DOHH2 (cell line): ENCODE measurements at regions not wholly inside any gene's neighbourhood (a gene's known extent, or its start where the extent isn't known, plus 50 kb on each side); places are given as distances from the start of the nearest gene placed in this dataset.

ENCODE experiments used
- H3F3A ChIP-seq: fragments of 200-600 bp; sonication (generic), shearing (Covaris generic); 2 replicates; pipeline ENCODE4 v1.6.0; 2016; ENCODE audit warnings: antibody characterized with exemption, mild to moderate bottlenecking; ENCODE audit not compliant: control insufficient read depth, insufficient read depth
- H3K27ac ChIP-seq: fragments of 200-600 bp; sonication (generic); 2 replicates; pipeline ENCODE4 v1.5.1; 2014; ENCODE audit warnings: low read depth, mild to moderate bottlenecking, low read length, moderate library complexity
- H3K27me3 ChIP-seq: fragments of 200-600 bp; sonication (generic); 2 replicates; pipeline ENCODE4 v1.6.1; 2014; ENCODE audit warnings: mild to moderate bottlenecking, low read length, mixed read lengths; ENCODE audit not compliant: control insufficient read depth
- H3K36me3 ChIP-seq: fragments of 200-600 bp; sonication (generic); 2 replicates; pipeline ENCODE4 v1.6.1; 2014; ENCODE audit warnings: mild to moderate bottlenecking, low read length, moderate library complexity, mixed read lengths; ENCODE audit not compliant: control insufficient read depth
- H3K4me1 ChIP-seq: fragments of 200-600 bp; sonication (generic); 2 replicates; pipeline ENCODE4 v1.6.1; 2014; ENCODE audit warnings: mild to moderate bottlenecking, low read length, mixed read lengths; ENCODE audit not compliant: control insufficient read depth
- H3K4me2 ChIP-seq: fragments of 200-600 bp; sonication (generic); 2 replicates; pipeline ENCODE4 v1.6.0; 2014; ENCODE audit warnings: mild to moderate bottlenecking, low read length, moderate library complexity
- H3K4me3 ChIP-seq: fragments of 200-600 bp; sonication (generic); 2 replicates; pipeline ENCODE4 v1.5.1; 2014; ENCODE audit warnings: mild to moderate bottlenecking, low read length, mixed read lengths
- H3K79me2 ChIP-seq: fragments of 200-600 bp; sonication (generic); 2 replicates; pipeline ENCODE4 v1.6.1; 2014; ENCODE audit warnings: mild to moderate bottlenecking, low read length, mixed read lengths; ENCODE audit not compliant: control insufficient read depth
- H3K9me2 ChIP-seq: fragments of 200-600 bp; sonication (generic); replicated peaks from 2 replicates; pipeline ENCODE4 v1.6.1; 2014; ENCODE audit warnings: mild to moderate bottlenecking, low read length, mixed read lengths; ENCODE audit not compliant: control insufficient read depth
- H3K9me3 ChIP-seq: fragments of 200-600 bp; sonication (generic); 2 replicates; pipeline ENCODE4 v1.6.1; 2014; ENCODE audit warnings: antibody characterized with exemption, low read length, mixed read lengths; ENCODE audit not compliant: control insufficient read depth, insufficient read depth
- H4K20me1 ChIP-seq: fragments of 200-600 bp; sonication (generic); 2 replicates; pipeline ENCODE4 v1.6.0; 2014; ENCODE audit warnings: low read depth, mild to moderate bottlenecking, antibody characterized with exemption, low read length, moderate library complexity; ENCODE audit not compliant: control insufficient read depth, insufficient read depth
- CTCF ChIP-seq: fragments of 200-600 bp; sonication (generic); IDR thresholded peaks from one replicate; pipeline ENCODE4 v1.5.1; 2014; ENCODE audit warnings: antibody characterized with exemption, mild to moderate bottlenecking, low read depth, low read length; ENCODE audit not compliant: poor library complexity, severe bottlenecking
- EZH2phosphoT487 ChIP-seq: fragments of 200-600 bp; sonication (generic); IDR thresholded peaks from 2 replicates; pipeline ENCODE4 v1.6.1; 2017; ENCODE audit warnings: borderline replicate concordance, mild to moderate bottlenecking, antibody characterized with exemption, low read length, moderate library complexity, mixed read lengths

GRCh38 chr1:58994664-58995063, 210.8 kb upstream of the JUN start:
- H3K9me3 ChIP-seq: no peaks in the 10 kb centered on the region
- TF ChIP-seq CTCF (no peak), EZH2phosphoT487 (no peak)
- no peak overlapping the region for H3K27ac ChIP-seq

GRCh38 chr1:58996341-58997059, 212.7 kb upstream of the JUN start:
- Histone ChIP-seq H3K27me3 (no peaks in the 10 kb centered on the region), H3K4me2 (no peak overlapping the region), H3K9me2 (no peaks in the 10 kb centered on the region), H4K20me1 (no peaks in the 10 kb centered on the region), H3K4me1 (peaks cover under 1% of the 10 kb centered on the region; the same call in 1 of the 2 replicates), H3K79me2 (no peaks in the 10 kb centered on the region), H3K36me3 (no peaks in the 10 kb centered on the region), H3F3A (no peaks in the 10 kb centered on the region), H3K4me3 (no peak overlapping the region), H3K9me3 (no peaks in the 10 kb centered on the region), H3K27ac (no peak overlapping the region)
- no peak for TF ChIP-seq CTCF

More at GRCh38 chr1:58994664-58995063, 210.8 kb upstream of the JUN start:
- peaks cover 4% of the 10 kb centered on the region; the same call in 1 of the 2 replicates for H3K4me1 ChIP-seq
- H3K4me2 ChIP-seq: no peak overlapping the region
- H4K20me1 ChIP-seq: no peaks in the 10 kb centered on the region
- H3F3A ChIP-seq: no peaks in the 10 kb centered on the region
- no peaks in the 10 kb centered on the region for H3K79me2 ChIP-seq
- no peaks in the 10 kb centered on the region for H3K36me3 ChIP-seq
- H3K27me3 ChIP-seq: no peaks in the 10 kb centered on the region
- no peak overlapping the region for H3K4me3 ChIP-seq
- H3K9me2 ChIP-seq: no peaks in the 10 kb centered on the region

GRCh38 chr1:58997060-58997411, 213.2 kb upstream of the JUN start:
- H3F3A ChIP-seq: no peaks in the 10 kb centered on the region
- no peaks in the 10 kb centered on the region for H3K27me3 ChIP-seq
- H3K27ac ChIP-seq: no peak overlapping the region
- no peaks in the 10 kb centered on the region for H3K79me2 ChIP-seq
- H3K36me3 ChIP-seq: no peaks in the 10 kb centered on the region
- no peak overlapping the region for H3K4me2 ChIP-seq
- H3K9me3 ChIP-seq: no peaks in the 10 kb centered on the region
- H3K9me2 ChIP-seq: no peaks in the 10 kb centered on the region
- no peak overlapping the region for H3K4me3 ChIP-seq
- H4K20me1 ChIP-seq: no peaks in the 10 kb centered on the region
- no peak for TF ChIP-seq CTCF
- TF ChIP-seq EZH2phosphoT487: no peak
- H3K4me1 ChIP-seq: no peaks in the 10 kb centered on the region
